Astrocyte (in vitro differentiated cells and primary cell): ENCODE measurements at regions not wholly inside any gene's neighbourhood (a gene's known extent, or its start where the extent isn't known, plus 50 kb on each side); places are given as distances from the start of the nearest gene placed in this dataset.

Source experiments
- DNase-seq: peaks from one replicate; pipeline ENCODE4 v3.0.0-alpha.2; 2010; ENCODE audit warnings: low read depth
- FAIRE-seq: peaks from 2 replicates; lab custom pipeline; 2011; peaks lifted over from hg19 to GRCh38; lab: Jason Lieb, UNC
- H2AFZ ChIP-seq: 2 replicates; pipeline ENCODE4 v1.6.0; 2012; ENCODE audit warnings: low read depth, low read length, inconsistent platforms
- H3K27ac ChIP-seq: 2 replicates; pipeline ENCODE4 v1.5.1; 2011; ENCODE audit warnings: low read depth, low read length, inconsistent platforms
- H3K27me3 ChIP-seq: 2 replicates; pipeline ENCODE4 v1.6.0; 2011; ENCODE audit warnings: low read length, inconsistent platforms; ENCODE audit not compliant: insufficient read depth
- H3K36me3 ChIP-seq: 2 replicates; pipeline ENCODE4 v1.5.1; 2011; ENCODE audit warnings: low read length, inconsistent platforms; ENCODE audit not compliant: insufficient read depth
- H3K4me1 ChIP-seq: 2 replicates; pipeline ENCODE4 v1.5.1; 2011; ENCODE audit warnings: low read length, inconsistent platforms; ENCODE audit not compliant: insufficient read depth
- H3K4me2 ChIP-seq: 2 replicates; pipeline ENCODE4 v1.6.0; 2012; ENCODE audit warnings: low read length, inconsistent platforms
- H3K4me3 ChIP-seq: 2 replicates; pipeline ENCODE4 v1.5.1; 2011; ENCODE audit warnings: low read depth, mild to moderate bottlenecking, low read length, inconsistent platforms; ENCODE audit not compliant: insufficient read depth
- H3K79me2 ChIP-seq: 2 replicates; pipeline ENCODE4 v1.6.0; 2012; ENCODE audit warnings: mild to moderate bottlenecking, low read length, inconsistent platforms; ENCODE audit not compliant: insufficient read depth
- H3K9ac ChIP-seq: 2 replicates; pipeline ENCODE4 v1.6.0; 2012; ENCODE audit warnings: mild to moderate bottlenecking, low read length, inconsistent platforms
- H3K9me3 ChIP-seq: 2 replicates; pipeline ENCODE4 v1.5.1; 2012; ENCODE audit warnings: low read depth, mild to moderate bottlenecking, low read length, inconsistent platforms; ENCODE audit not compliant: insufficient read depth
- H4K20me1 ChIP-seq: 2 replicates; pipeline ENCODE4 v1.6.0; 2012; ENCODE audit warnings: low read length, inconsistent platforms; ENCODE audit not compliant: insufficient read depth
- H3K27ac Mint-ChIP-seq: one replicate; pipeline ENCODE4 v1.8.0; 2021; ENCODE audit warnings: mild to moderate bottlenecking, mixed read lengths; ENCODE audit not compliant: unreplicated experiment
- H3K27me3 Mint-ChIP-seq: one replicate; pipeline ENCODE4 v1.8.0; 2021; ENCODE audit warnings: low read depth, mixed read lengths; ENCODE audit not compliant: unreplicated experiment
- H3K36me3 Mint-ChIP-seq: one replicate; pipeline ENCODE4 v1.8.0; 2021; ENCODE audit warnings: low read depth, mixed read lengths; ENCODE audit not compliant: unreplicated experiment
- H3K4me1 Mint-ChIP-seq: one replicate; pipeline ENCODE4 v1.8.0; 2021; ENCODE audit warnings: low read depth, mixed read lengths; ENCODE audit not compliant: unreplicated experiment
- H3K4me3 Mint-ChIP-seq: one replicate; pipeline ENCODE4 v1.8.0; 2021; ENCODE audit warnings: mild to moderate bottlenecking, moderate library complexity, mixed read lengths; ENCODE audit not compliant: unreplicated experiment
- H3K9me3 Mint-ChIP-seq: one replicate; pipeline ENCODE4 v1.8.0; 2021; ENCODE audit warnings: mild to moderate bottlenecking, mixed read lengths; ENCODE audit not compliant: unreplicated experiment
- EZH2 ChIP-seq: IDR thresholded peaks from 2 replicates; pipeline ENCODE4 v1.6.1; 2012; ENCODE audit warnings: mild to moderate bottlenecking, low read length, inconsistent platforms; ENCODE audit not compliant: insufficient read depth
- TF ChIP-seq, protein P1 (sequence below): IDR thresholded peaks from 2 replicates; pipeline ENCODE4 v1.5.1; 2011; ENCODE audit warnings: low read depth, mild to moderate bottlenecking, inconsistent platforms, low read length, moderate library complexity; ENCODE audit not compliant: insufficient read depth

DNA sequence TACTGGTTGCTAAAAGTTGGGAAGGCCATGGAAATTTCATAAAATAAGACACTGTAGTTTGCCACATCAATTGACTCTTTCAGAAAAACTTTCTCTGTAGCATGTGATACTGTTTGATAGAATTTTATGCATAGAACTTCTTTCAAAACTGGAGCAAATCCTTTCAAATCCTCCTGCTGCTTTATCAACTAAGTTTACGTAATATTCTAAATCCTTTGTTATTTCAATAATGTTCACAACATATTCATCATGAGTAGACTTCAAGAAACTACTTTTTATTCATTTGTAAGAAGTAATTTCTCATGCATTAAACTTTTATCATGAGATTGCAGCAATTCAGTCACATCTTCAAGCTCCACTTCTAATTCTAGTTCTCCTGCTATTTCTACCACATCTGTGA, 199.3 kb downstream of the PCDH18 start:
- Histone ChIP-seq H3K9ac (no peak overlapping the region), H2AFZ (no peak overlapping the region), H3K4me3 (no peak overlapping the region), H3K36me3 (no peaks in the 10 kb centered on the region), H3K79me2 (no peaks in the 10 kb centered on the region), H3K27ac (no peak overlapping the region), H3K4me1 (no peaks in the 10 kb centered on the region), H3K27me3 (no peaks in the 10 kb centered on the region), H3K4me2 (no peak overlapping the region), H4K20me1 (no peaks in the 10 kb centered on the region), H3K9me3 (no peaks in the 10 kb centered on the region)
- no peak overlapping the region for H3K27ac Mint-ChIP-seq
- H3K36me3 Mint-ChIP-seq: no peaks in the 10 kb centered on the region
- H3K4me3 Mint-ChIP-seq: no peak overlapping the region
- no peaks in the 10 kb centered on the region for H3K4me1 Mint-ChIP-seq
- TF ChIP-seq, protein P1, sequence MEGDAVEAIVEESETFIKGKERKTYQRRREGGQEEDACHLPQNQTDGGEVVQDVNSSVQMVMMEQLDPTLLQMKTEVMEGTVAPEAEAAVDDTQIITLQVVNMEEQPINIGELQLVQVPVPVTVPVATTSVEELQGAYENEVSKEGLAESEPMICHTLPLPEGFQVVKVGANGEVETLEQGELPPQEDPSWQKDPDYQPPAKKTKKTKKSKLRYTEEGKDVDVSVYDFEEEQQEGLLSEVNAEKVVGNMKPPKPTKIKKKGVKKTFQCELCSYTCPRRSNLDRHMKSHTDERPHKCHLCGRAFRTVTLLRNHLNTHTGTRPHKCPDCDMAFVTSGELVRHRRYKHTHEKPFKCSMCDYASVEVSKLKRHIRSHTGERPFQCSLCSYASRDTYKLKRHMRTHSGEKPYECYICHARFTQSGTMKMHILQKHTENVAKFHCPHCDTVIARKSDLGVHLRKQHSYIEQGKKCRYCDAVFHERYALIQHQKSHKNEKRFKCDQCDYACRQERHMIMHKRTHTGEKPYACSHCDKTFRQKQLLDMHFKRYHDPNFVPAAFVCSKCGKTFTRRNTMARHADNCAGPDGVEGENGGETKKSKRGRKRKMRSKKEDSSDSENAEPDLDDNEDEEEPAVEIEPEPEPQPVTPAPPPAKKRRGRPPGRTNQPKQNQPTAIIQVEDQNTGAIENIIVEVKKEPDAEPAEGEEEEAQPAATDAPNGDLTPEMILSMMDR: no peak
- no peak for TF ChIP-seq EZH2
- no peak for DNase-seq
- H3K9me3 Mint-ChIP-seq: peaks cover 4% of the 10 kb centered on the region
- no peak for FAIRE-seq
- H3K27me3 Mint-ChIP-seq: no peaks in the 10 kb centered on the region

DNA sequence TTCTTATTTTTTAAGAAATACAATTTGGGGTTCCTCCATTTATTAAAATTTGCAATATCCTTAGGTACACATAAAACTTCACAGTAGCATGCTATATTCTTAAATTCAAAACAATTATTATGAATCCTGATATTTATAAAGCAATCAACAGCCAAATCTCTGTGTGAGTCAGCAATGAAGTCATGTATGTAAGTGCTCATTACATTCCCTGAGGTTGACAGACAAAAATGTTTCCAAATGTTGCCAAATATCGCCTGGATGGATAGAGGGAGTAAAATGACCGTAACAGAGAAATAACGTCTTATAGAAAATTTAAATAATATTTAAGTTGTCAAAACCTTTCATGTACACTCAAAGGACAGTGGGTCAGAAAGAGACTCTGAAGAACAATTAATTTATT, 220.0 kb downstream of the PCDH18 start:
- Histone ChIP-seq H3K9me3 (no peaks in the 10 kb centered on the region), H3K27ac (no peak overlapping the region), H3K79me2 (no peaks in the 10 kb centered on the region), H3K4me2 (no peak overlapping the region), H4K20me1 (no peaks in the 10 kb centered on the region), H3K36me3 (no peaks in the 10 kb centered on the region), H3K27me3 (no peaks in the 10 kb centered on the region), H3K4me3 (no peak overlapping the region), H3K9ac (no peak overlapping the region), H3K4me1 (peaks cover 31% of the 10 kb centered on the region), H2AFZ (no peak overlapping the region)
- no peak for FAIRE-seq
- Mint-ChIP-seq H3K36me3 (no peaks in the 10 kb centered on the region), H3K9me3 (no peaks in the 10 kb centered on the region), H3K27ac (no peak overlapping the region), H3K4me3 (no peak overlapping the region), H3K27me3 (no peaks in the 10 kb centered on the region), H3K4me1 (peaks cover 21% of the 10 kb centered on the region)
- no peak for TF ChIP-seq EZH2
- TF ChIP-seq, protein P1: no peak
- peak; percentile 69 for DNase-seq

DNA sequence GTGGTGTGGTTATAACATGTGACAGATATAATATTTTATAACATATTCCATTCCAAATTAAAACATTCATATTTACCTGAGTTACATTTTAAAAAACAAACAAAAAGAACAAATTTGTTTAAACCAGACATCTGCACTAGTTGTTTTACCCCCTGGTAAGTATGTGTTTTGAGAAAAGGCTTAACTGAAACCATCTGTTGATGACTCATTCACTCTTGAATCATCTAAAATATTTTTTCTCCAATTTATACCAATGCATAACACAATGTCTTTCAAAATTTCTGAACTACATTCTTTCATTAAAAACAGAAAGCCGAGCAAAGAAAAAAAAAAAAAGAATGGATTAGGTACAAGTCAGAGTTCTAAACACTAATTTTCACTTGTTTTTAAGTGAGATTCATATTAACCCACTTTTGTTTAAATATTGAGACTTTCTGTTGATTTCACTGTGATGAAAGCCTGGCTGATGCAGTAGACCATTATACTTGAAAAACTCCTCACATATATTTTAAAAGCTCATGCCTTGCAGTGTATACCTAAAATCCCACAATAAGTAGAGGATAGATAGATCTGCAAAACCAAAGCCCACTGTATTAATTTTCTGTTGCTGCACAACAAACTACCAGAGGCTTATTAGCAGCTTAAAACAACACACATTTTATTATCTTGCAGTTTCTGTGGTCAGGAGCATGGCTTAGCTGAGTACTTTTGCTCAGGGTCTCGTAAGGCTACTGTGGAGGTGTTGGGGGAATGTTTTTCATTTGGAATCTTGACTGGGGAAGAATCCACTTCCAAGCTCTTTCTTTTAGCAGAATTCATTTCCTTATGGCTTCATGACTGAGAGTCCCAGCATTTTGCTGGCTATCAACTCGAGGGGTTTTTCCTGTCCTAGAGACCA, 221.5 kb downstream of the PCDH18 start:
- Mint-ChIP-seq H3K4me1 (peaks cover 32% of the 10 kb centered on the region), H3K4me3 (no peak overlapping the region), H3K27ac (peak overlapping the region; percentile 89), H3K9me3 (no peaks in the 10 kb centered on the region), H3K27me3 (no peaks in the 10 kb centered on the region), H3K36me3 (no peaks in the 10 kb centered on the region)
- H3K4me3 ChIP-seq: no peak overlapping the region
- H3K9ac ChIP-seq: peak overlapping the region; percentile 31
- no peak overlapping the region for H2AFZ ChIP-seq
- H3K27ac ChIP-seq: peak overlapping the region; percentile 71
- no peaks in the 10 kb centered on the region for H4K20me1 ChIP-seq
- no peaks in the 10 kb centered on the region for H3K9me3 ChIP-seq
- peak; percentile 83 for FAIRE-seq
- no peaks in the 10 kb centered on the region for H3K36me3 ChIP-seq
- no peaks in the 10 kb centered on the region for H3K79me2 ChIP-seq
- peak; percentile 88 for DNase-seq
- no peaks in the 10 kb centered on the region for H3K27me3 ChIP-seq
- H3K4me2 ChIP-seq: peak overlapping the region; percentile 66
- peaks cover 38% of the 10 kb centered on the region for H3K4me1 ChIP-seq
- no peak for TF ChIP-seq EZH2
- TF ChIP-seq, protein P1: no peak
